GM21717 (cell line): ENCODE measurements at regions not wholly inside any gene's neighbourhood (a gene's known extent, or its start where the extent isn't known, plus 50 kb on each side); places are given as distances from the start of the nearest gene placed in this dataset.

ENCODE experiments used
- ATAC-seq: cut with Tn5 transposase; IDR thresholded peaks from one replicate; pipeline ENCODE4 v1.9.1; 2021; ENCODE audit warnings: mild to moderate bottlenecking, moderate library complexity; ENCODE audit not compliant: unreplicated experiment

GRCh38 chr7:41114691-41115090 lies 588.2 kb downstream of the INHBA start:
- ATAC-seq: no peak

- ATAC-seq: no peak
Measured at GRCh38 chr7:41114131-41114530, 588.8 kb downstream of the INHBA start.

- ATAC-seq: no peak
Measured at GRCh38 chr7:41113719-41114118, 589.2 kb downstream of the INHBA start.

GRCh38 chr7:41110186-41110585 lies 592.7 kb downstream of the INHBA start:
- no peak for ATAC-seq

- ATAC-seq: no peak
Measured at GRCh38 chr7:41108821-41109220, 594.1 kb downstream of the INHBA start.

- ATAC-seq: peak; percentile 43
Measured at GRCh38 chr7:41107938-41108448, 594.9 kb downstream of the INHBA start.

- ATAC-seq: peak; percentile 52
Measured at GRCh38 chr7:41107330-41107937, 595.5 kb downstream of the INHBA start.

- no peak for ATAC-seq
Measured at GRCh38 chr7:41104631-41105030, 598.3 kb downstream of the INHBA start.

- ATAC-seq: no peak
Measured at GRCh38 chr7:41103331-41103730, 599.6 kb downstream of the INHBA start.

GRCh38 chr7:41098846-41099245 lies 604.0 kb downstream of the INHBA start:
- no peak for ATAC-seq

GRCh38 chr7:41098402-41098801 lies 604.5 kb downstream of the INHBA start:
- ATAC-seq: no peak

GRCh38 chr7:41097501-41097900 lies 605.4 kb downstream of the INHBA start:
- no peak for ATAC-seq

- ATAC-seq: no peak
Measured at GRCh38 chr7:41096917-41097316, 606.0 kb downstream of the INHBA start.

- no peak for ATAC-seq
Measured at GRCh38 chr7:41093141-41093540, 609.7 kb downstream of the INHBA start.

- ATAC-seq: no peak
Measured at GRCh38 chr7:41085244-41085643, 617.6 kb downstream of the INHBA start.

- ATAC-seq: no peak
Measured at GRCh38 chr7:41084381-41084780, 618.5 kb downstream of the INHBA start.

- no peak for ATAC-seq
Measured at GRCh38 chr7:41069635-41070034, 633.3 kb downstream of the INHBA start.

GRCh38 chr7:41067576-41067975 lies 635.3 kb downstream of the INHBA start:
- ATAC-seq: no peak

GRCh38 chr7:41065663-41066062 lies 637.2 kb downstream of the INHBA start:
- no peak for ATAC-seq

GRCh38 chr7:41063116-41063515 lies 639.8 kb downstream of the INHBA start:
- no peak for ATAC-seq

- no peak for ATAC-seq
Measured at GRCh38 chr7:41060796-41061195, 642.1 kb downstream of the INHBA start.

- ATAC-seq: no peak
Measured at GRCh38 chr7:41059796-41060195, 643.1 kb downstream of the INHBA start.
